Tibial nerve (tissue), 4 donors: ENCODE measurements at regions not wholly inside any gene's neighbourhood (a gene's known extent, or its start where the extent isn't known, plus 50 kb on each side); places are given as distances from the start of the nearest gene placed in this dataset.

ENCODE experiments used
- DNase-seq, 2 donors: peaks; one replicate each; pipeline ENCODE4 v3.0.0-alpha.2; 2019; ENCODE audit warnings: low spot score in 2 of 2
- H3K27ac ChIP-seq, 4 donors: fragments of 200-600 bp; sonication (generic) in 3 of 4; one replicate each; pipeline ENCODE4 v1.5.1; 2017 to 2019; ENCODE audit warnings: mild to moderate bottlenecking in 1 of 4
- H3K27me3 ChIP-seq, 2 donors: fragments of 200-600 bp; sonication (generic) in 1 of 2; one replicate each; pipeline versions ENCODE4 v1.5.1 to v1.6.0; 2017 to 2019
- H3K36me3 ChIP-seq, 3 donors: fragments of 200-600 bp; sonication (generic); one replicate each; pipeline ENCODE4 v1.5.1; 2018 to 2019
- H3K4me1 ChIP-seq, 4 donors: fragments of 200-600 bp; sonication (generic) in 3 of 4; one replicate each; pipeline ENCODE4 v1.5.1; 2017 to 2019
- H3K4me3 ChIP-seq, 4 donors: fragments of 200-600 bp; sonication (generic) in 3 of 4; one replicate each; pipeline ENCODE4 v1.5.1; 2017 to 2019; ENCODE audit warnings: mild to moderate bottlenecking in 1 of 4, moderate library complexity in 1 of 4
- H3K9me3 ChIP-seq, 4 donors: fragments of 200-600 bp; sonication (generic) in 3 of 4; one replicate each; pipeline ENCODE4 v1.5.1; 2017 to 2019
- CTCF ChIP-seq, 5 experiments: fragments of 200-600 bp in 3 of 5; fragments of 450-650 bp in 2 of 5; sonication (generic) in 3 of 5; IDR thresholded peaks; one replicate each; pipeline ENCODE4 v1.5.1; 2016 to 2019; ENCODE audit warnings: antibody characterized with exemption in 5 of 5, mild to moderate bottlenecking in 3 of 5, moderate library complexity in 2 of 5
- EP300 ChIP-seq, 2 donors: sonication (generic); formaldehyde crosslinking; IDR thresholded peaks; one replicate each; pipeline ENCODE4 v1.6.1; 2017; ENCODE audit warnings: antibody characterized with exemption in 2 of 2, mild to moderate bottlenecking in 1 of 2
- POLR2A ChIP-seq, 2 donors: fragments of 450-650 bp; IDR thresholded peaks; one replicate each; pipeline ENCODE4 v1.6.1; 2017; ENCODE audit warnings: antibody characterized with exemption in 2 of 2, mild to moderate bottlenecking in 2 of 2, moderate library complexity in 2 of 2
- WGBS, 2 donors: methylation state at CpG; one replicate each; pipeline ENCODE4 v1.1.5; 2018; 5-methylcytosine and 5-hydroxymethylcytosine counted together

- Histone ChIP-seq H3K4me3 (no peak overlapping the region), H3K4me1 (peaks cover 0 to 3% (median 0%) of the 10 kb centered on the region in 4 donors), H3K27me3 (no peaks in the 10 kb centered on the region), H3K9me3 (no peaks in the 10 kb centered on the region), H3K36me3 (no peaks in the 10 kb centered on the region), H3K27ac (no peak overlapping the region)
- no peak for DNase-seq
- TF ChIP-seq CTCF (IDR thresholded peaks at IDR 0.05), result no peak
- no peak for TF ChIP-seq EP300 (IDR thresholded peaks at IDR 0.05)
- TF ChIP-seq POLR2A (IDR thresholded peaks at IDR 0.05), result no peak
- 59 to 68% methylated on average over 10 of the region's 10 CpGs for WGBS, 2 donors
Measured at GRCh38 chr2:173654161-173654895, 299.7 kb downstream of the CDCA7 start.

- H3K36me3 ChIP-seq, result no peaks in the 10 kb centered on the region
- H3K27me3 ChIP-seq, result no peaks in the 10 kb centered on the region
- no peak overlapping the region for H3K27ac ChIP-seq
- peaks cover 0 to 1% (median 0%) of the 10 kb centered on the region in 4 donors for H3K4me1 ChIP-seq
- H3K4me3 ChIP-seq, result no peak overlapping the region
- TF ChIP-seq CTCF (IDR thresholded peaks at IDR 0.05) (no peak), EP300 (IDR thresholded peaks at IDR 0.05) (no peak), POLR2A (IDR thresholded peaks at IDR 0.05) (no peak)
- no peak for DNase-seq
- WGBS, 2 donors, result 86 to 88% methylated on average over 5 of the region's 5 CpGs
- H3K9me3 ChIP-seq, result no peaks in the 10 kb centered on the region
Measured at GRCh38 chr2:173654896-173655265, 300.2 kb downstream of the CDCA7 start.

GRCh38 chr2:173656086-173656485, 301.4 kb downstream of the CDCA7 start:
- Histone ChIP-seq H3K4me3 (no peak overlapping the region), H3K36me3 (no peaks in the 10 kb centered on the region), H3K4me1 (no peaks in the 10 kb centered on the region), H3K9me3 (no peaks in the 10 kb centered on the region), H3K27ac (no peak overlapping the region), H3K27me3 (no peaks in the 10 kb centered on the region)
- 0 to 60% methylated on average over 1 of the region's 1 CpG for WGBS, 2 donors
- no peak for TF ChIP-seq CTCF (IDR thresholded peaks at IDR 0.05)
- TF ChIP-seq POLR2A (IDR thresholded peaks at IDR 0.05), result no peak
- TF ChIP-seq EP300 (IDR thresholded peaks at IDR 0.05), result no peak
- no peak for DNase-seq

GRCh38 chr2:173657996-173658717, 303.5 kb downstream of the CDCA7 start:
- Histone ChIP-seq H3K36me3 (no peaks in the 10 kb centered on the region), H3K27ac (no peak overlapping the region), H3K4me1 (no peaks in the 10 kb centered on the region), H3K4me3 (no peak overlapping the region), H3K27me3 (no peaks in the 10 kb centered on the region), H3K9me3 (no peaks in the 10 kb centered on the region)
- TF ChIP-seq CTCF (IDR thresholded peaks at IDR 0.05) (no peak), EP300 (IDR thresholded peaks at IDR 0.05) (no peak), POLR2A (IDR thresholded peaks at IDR 0.05) (no peak)
- no peak for DNase-seq
- WGBS, 2 donors, result 75 to 80% methylated on average over 10 of the region's 10 CpGs

GRCh38 chr2:173658946-173659371, 304.3 kb downstream of the CDCA7 start:
- TF ChIP-seq EP300 (IDR thresholded peaks at IDR 0.05) (no peak), CTCF (IDR thresholded peaks at IDR 0.05) (no peak), POLR2A (IDR thresholded peaks at IDR 0.05) (no peak)
- Histone ChIP-seq H3K4me1 (no peaks in the 10 kb centered on the region), H3K4me3 (no peak overlapping the region), H3K27ac (no peak overlapping the region), H3K9me3 (no peaks in the 10 kb centered on the region), H3K27me3 (no peaks in the 10 kb centered on the region), H3K36me3 (no peaks in the 10 kb centered on the region)
- DNase-seq, result no peak
- 42 to 60% methylated on average over 2 of the region's 2 CpGs for WGBS, 2 donors
